ENCODE measurements at regions not wholly inside any gene's neighbourhood (a gene's known extent, or its start where the extent isn't known, plus 50 kb on each side); places are given as distances from the start of the nearest gene placed in this dataset.

GRCh38 chr14:62505045-62505444, 540.2 kb downstream of the KCNH5 start:
- TF ChIP-seq THAP7 (CRISPR knock-in tag; IDR thresholded peaks at IDR 0.05) (no peak), CTCF (IDR thresholded peaks at IDR 0.05 in 2 of 3, conservative IDR thresholded peaks at IDR 0.05 in 1 of 3; ENCODE audit: insufficient read depth in 2 of 3, low read depth in 1 of 3, low read length in 3 of 3) (no peak), BACH1 (tag; IDR thresholded peaks at IDR 0.05) (no peak), MYC (IDR thresholded peaks at IDR 0.05; ENCODE audit: low read depth, low read length) (no peak), MYC (CRISPR knock-in tag; IDR thresholded peaks at IDR 0.05; ENCODE audit: borderline replicate concordance, low read depth) (no peak), ESRRA (IDR thresholded peaks at IDR 0.05; ENCODE audit: borderline replicate concordance, low read depth) (no peak), RFX1 (IDR thresholded peaks at IDR 0.05) (no peak), ZNF133 (CRISPR knock-in tag; IDR thresholded peaks at IDR 0.05) (no peak), POLR2A (conservative IDR thresholded peaks at IDR 0.05) (no peak), MLLT1 (IDR thresholded peaks at IDR 0.05) (no peak), MAFK (IDR thresholded peaks at IDR 0.05; ENCODE audit: low read length) (no peak)
